NCI-H2196 (cell line): ENCODE measurements at regions not wholly inside any gene's neighbourhood (a gene's known extent, or its start where the extent isn't known, plus 50 kb on each side); places are given as distances from the start of the nearest gene placed in this dataset.

ENCODE experiments used
- DNase-seq: peaks from one replicate; lab custom pipeline; 2025; ENCODE audit not compliant: unreplicated experiment; lab: John Stamatoyannopoulos, UW

- DNase-seq: no peak
Measured at GRCh38 chr22:48320683-48321451, 1506.8 kb downstream of the BRD1 start.

- DNase-seq: no peak
Measured at GRCh38 chr22:48320048-48320682, 1507.5 kb downstream of the BRD1 start.

- no peak for DNase-seq
Measured at GRCh38 chr22:48319321-48320047, 1508.2 kb downstream of the BRD1 start.

GRCh38 chr22:48318575-48319320, 1508.9 kb downstream of the BRD1 start:
- DNase-seq: no peak

GRCh38 chr22:48318173-48318572, 1509.5 kb downstream of the BRD1 start:
- no peak for DNase-seq

GRCh38 chr22:48316257-48317250, 1511.1 kb downstream of the BRD1 start:
- DNase-seq: no peak

- DNase-seq: no peak
Measured at GRCh38 chr22:48315439-48316256, 1512.0 kb downstream of the BRD1 start.

- no peak for DNase-seq
Measured at GRCh38 chr22:48314073-48314472, 1513.6 kb downstream of the BRD1 start.

- DNase-seq: no peak
Measured at GRCh38 chr22:48313175-48313830, 1514.4 kb downstream of the BRD1 start.

- DNase-seq: no peak
Measured at GRCh38 chr22:48310740-48311139, 1516.9 kb downstream of the BRD1 start.

- no peak for DNase-seq
Measured at GRCh38 chr22:48310289-48310688, 1517.4 kb downstream of the BRD1 start.

- DNase-seq: no peak
Measured at GRCh38 chr22:48309836-48310235, 1517.8 kb downstream of the BRD1 start.

- DNase-seq: no peak
Measured at GRCh38 chr22:48309115-48309705, 1518.5 kb downstream of the BRD1 start.

- no peak for DNase-seq
Measured at GRCh38 chr22:48307931-48308330, 1519.7 kb downstream of the BRD1 start.

- DNase-seq: no peak
Measured at GRCh38 chr22:48306785-48307510, 1520.7 kb downstream of the BRD1 start.

- DNase-seq: no peak
Measured at GRCh38 chr22:48306284-48306683, 1521.4 kb downstream of the BRD1 start.

GRCh38 chr22:48305726-48306235, 1521.9 kb downstream of the BRD1 start:
- DNase-seq: no peak

- no peak for DNase-seq
Measured at GRCh38 chr22:48303369-48303725, 1524.3 kb downstream of the BRD1 start.
